Liver (tissue), 8 donors: ENCODE measurements at regions not wholly inside any gene's neighbourhood (a gene's known extent, or its start where the extent isn't known, plus 50 kb on each side); places are given as distances from the start of the nearest gene placed in this dataset.

Experiments used
- DNase-seq: peaks from one replicate; pipeline ENCODE4 v3.0.0-alpha.2; 2017; ENCODE audit warnings: low spot score
- H3K27ac ChIP-seq, 2 donors: one replicate each; pipeline ENCODE4 v1.7.0; 2013; ENCODE audit warnings: inconsistent platforms in 2 of 2, low read length in 2 of 2, control low read depth in 1 of 2, low read depth in 1 of 2, mild to moderate bottlenecking in 1 of 2
- H3K27me3 ChIP-seq, 4 donors: one replicate each; pipeline versions ENCODE4 v1.6.1 to v1.7.0; 2013; ENCODE audit warnings: low read length in 3 of 4, inconsistent platforms in 1 of 4, mild to moderate bottlenecking in 1 of 4, moderate library complexity in 1 of 4; ENCODE audit not compliant: control insufficient read depth in 4 of 4, insufficient read depth in 4 of 4
- H3K36me3 ChIP-seq, 4 donors: one replicate each; pipeline versions ENCODE4 v1.6.1 to v1.7.0; 2013; ENCODE audit warnings: low read length in 3 of 4, mild to moderate bottlenecking in 3 of 4, low read depth in 1 of 4, moderate library complexity in 1 of 4; ENCODE audit not compliant: control insufficient read depth in 4 of 4, insufficient read depth in 3 of 4
- H3K4me1 ChIP-seq, 4 donors: one replicate each; pipeline versions ENCODE4 v1.6.1 to v1.7.0; 2013; ENCODE audit warnings: low read length in 3 of 4, mild to moderate bottlenecking in 3 of 4, moderate library complexity in 1 of 4; ENCODE audit not compliant: control insufficient read depth in 4 of 4, insufficient read depth in 4 of 4
- H3K4me3 ChIP-seq, 3 donors: one replicate each; pipeline versions ENCODE4 v1.6.1 to v1.7.0; 2013; ENCODE audit warnings: low read length in 3 of 3, control low read depth in 1 of 3, low read depth in 1 of 3, mild to moderate bottlenecking in 1 of 3
- H3K9ac ChIP-seq, 2 donors: one replicate each; pipeline ENCODE4 v1.7.0; 2013; ENCODE audit warnings: low read length in 2 of 2, mild to moderate bottlenecking in 2 of 2, moderate library complexity in 2 of 2, control low read depth in 1 of 2, low read depth in 1 of 2
- H3K9me3 ChIP-seq, 4 donors: one replicate each; pipeline versions ENCODE4 v1.6.1 to v1.7.0; 2013; ENCODE audit warnings: low read length in 3 of 4; ENCODE audit not compliant: control insufficient read depth in 4 of 4
- EGR1 ChIP-seq, 2 donors: IDR thresholded peaks; 2 replicates each; pipeline ENCODE4 v1.6.1; 2016 to 2018; ENCODE audit warnings: antibody characterized with exemption in 2 of 2, low read depth in 2 of 2
- FOXA1 ChIP-seq: IDR thresholded peaks from 2 replicates; pipeline ENCODE4 v1.6.1; 2016; ENCODE audit warnings: antibody characterized with exemption
- FOXA2 ChIP-seq: IDR thresholded peaks from 2 replicates; pipeline ENCODE4 v1.6.1; 2016; ENCODE audit warnings: antibody characterized with exemption
- HNF4A ChIP-seq, 2 donors: conservative IDR thresholded peaks; 2 replicates each; pipeline ENCODE4 v1.6.1; 2016; ENCODE audit warnings: antibody characterized with exemption in 2 of 2, mild to moderate bottlenecking in 2 of 2
- HNF4G ChIP-seq: IDR thresholded peaks from 2 replicates; pipeline ENCODE4 v1.6.1; 2016; ENCODE audit warnings: antibody characterized with exemption
- JUND ChIP-seq, 2 donors: IDR thresholded peaks; 2 replicates each; pipeline ENCODE4 v1.6.1; 2016; ENCODE audit warnings: antibody characterized with exemption in 2 of 2
- NR2F2 ChIP-seq: IDR thresholded peaks from 2 replicates; pipeline ENCODE4 v1.6.1; 2016; ENCODE audit warnings: antibody characterized with exemption
- RAD21 ChIP-seq, 2 donors: IDR thresholded peaks; 2 replicates each; pipeline ENCODE4 v1.6.1; 2016; ENCODE audit warnings: antibody characterized with exemption in 2 of 2, mild to moderate bottlenecking in 2 of 2
- RXRA ChIP-seq, 2 donors: IDR thresholded peaks; 2 replicates each; pipeline ENCODE4 v1.6.1; 2017 to 2018; ENCODE audit warnings: antibody characterized with exemption in 2 of 2, mild to moderate bottlenecking in 1 of 2
- SP1 ChIP-seq: IDR thresholded peaks from 2 replicates; pipeline ENCODE4 v1.6.1; 2018; ENCODE audit warnings: antibody characterized with exemption, mild to moderate bottlenecking
- TAF1 ChIP-seq: conservative IDR thresholded peaks from 2 replicates; pipeline ENCODE4 v1.6.1; 2016; ENCODE audit warnings: antibody characterized with exemption, mild to moderate bottlenecking
- YY1 ChIP-seq: IDR thresholded peaks from 2 replicates; pipeline ENCODE4 v1.6.1; 2016; ENCODE audit warnings: antibody characterized with exemption, mild to moderate bottlenecking
- WGBS: extraction: QIAGEN DNeasy Blood & Tissue Kit; methylation state at CpG from one replicate; pipeline ENCODE4 v1.1.7; 2013; 5-methylcytosine and 5-hydroxymethylcytosine counted together
- TF ChIP-seq, protein P1 (sequence below): IDR thresholded peaks from 2 replicates; pipeline ENCODE4 v1.6.1; 2016; ENCODE audit warnings: antibody characterized with exemption
- TF ChIP-seq, protein P2 (sequence below): fragments of 150-350 bp; IDR thresholded peaks from 2 replicates; pipeline ENCODE4 v1.5.1; 2017; ENCODE audit warnings: improper control_type of control experiment, low read depth, low read length; ENCODE audit not compliant: missing input control
- TF ChIP-seq, protein P3 (sequence below): IDR thresholded peaks from 2 replicates; pipeline ENCODE4 v1.6.1; 2016; ENCODE audit warnings: antibody characterized with exemption
- TF ChIP-seq, protein P4 (sequence below): IDR thresholded peaks from 2 replicates; pipeline ENCODE4 v1.6.1; 2016; ENCODE audit warnings: antibody characterized with exemption
- TF ChIP-seq, protein P5 (sequence below): IDR thresholded peaks from 2 replicates; pipeline ENCODE4 v1.6.1; 2016; ENCODE audit warnings: antibody characterized with exemption, mild to moderate bottlenecking
- donor health status: healthy.
- donor health status: healthy.
- donor health status: healthy.
- donor health status: healthy.
- donor health status: healthy.

DNA sequence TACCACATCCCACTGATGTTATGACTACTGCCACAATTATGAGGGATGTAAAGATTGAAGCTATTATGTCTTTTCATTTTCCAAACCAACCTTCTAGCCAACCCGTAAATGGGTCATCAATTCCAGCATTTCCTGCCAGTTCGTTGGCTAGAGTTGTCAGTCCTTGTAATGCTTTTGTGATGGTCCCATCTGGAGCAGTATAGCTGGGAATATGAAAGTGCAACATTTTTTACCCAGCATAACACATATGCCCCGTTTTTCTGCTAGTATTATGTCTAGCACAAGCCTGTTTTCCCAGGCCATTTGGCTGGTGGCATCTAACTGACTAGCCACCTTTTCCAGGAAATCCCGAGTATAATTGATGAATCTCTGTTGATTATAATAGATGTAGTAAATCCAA lies 1501.6 kb upstream of the SLC39A10 start (continued):
- TF ChIP-seq, protein P1, sequence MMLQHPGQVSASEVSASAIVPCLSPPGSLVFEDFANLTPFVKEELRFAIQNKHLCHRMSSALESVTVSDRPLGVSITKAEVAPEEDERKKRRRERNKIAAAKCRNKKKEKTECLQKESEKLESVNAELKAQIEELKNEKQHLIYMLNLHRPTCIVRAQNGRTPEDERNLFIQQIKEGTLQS = no peak
- TF ChIP-seq RXRA (IDR thresholded peaks at IDR 0.05) = no peak
- no peak for TF ChIP-seq FOXA2
- no peak for TF ChIP-seq HNF4G
- TF ChIP-seq TAF1 = no peak
- TF ChIP-seq FOXA1 = no peak
- TF ChIP-seq JUND (IDR thresholded peaks at IDR 0.05) = no peak

DNA sequence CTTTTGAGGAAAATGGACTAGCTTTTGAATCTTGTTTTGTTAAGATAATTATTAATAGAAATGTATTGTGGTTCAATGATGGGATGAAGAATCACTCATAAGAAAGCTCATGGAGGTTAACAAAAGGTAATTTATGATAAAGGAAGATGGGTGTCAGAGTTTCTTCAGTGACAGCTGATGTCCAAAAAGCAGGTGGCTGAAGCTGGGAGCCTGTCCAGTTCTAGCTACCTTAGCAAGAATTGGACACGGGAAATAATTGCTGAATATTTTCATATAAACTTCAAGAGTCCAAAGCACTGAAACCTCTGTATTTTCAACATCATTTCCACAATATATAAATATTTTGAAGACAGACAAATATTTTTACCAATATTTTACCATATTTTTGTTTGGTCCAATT lies 1505.8 kb upstream of the SLC39A10 start:
- H3K36me3 ChIP-seq = no peaks in the 10 kb centered on the region
- H3K9me3 ChIP-seq = no peaks in the 10 kb centered on the region
- H3K4me1 ChIP-seq = no peaks in the 10 kb centered on the region
- DNase-seq = no peak
- TF ChIP-seq RAD21 (IDR thresholded peaks at IDR 0.05) = no peak
- TF ChIP-seq, protein P2, sequence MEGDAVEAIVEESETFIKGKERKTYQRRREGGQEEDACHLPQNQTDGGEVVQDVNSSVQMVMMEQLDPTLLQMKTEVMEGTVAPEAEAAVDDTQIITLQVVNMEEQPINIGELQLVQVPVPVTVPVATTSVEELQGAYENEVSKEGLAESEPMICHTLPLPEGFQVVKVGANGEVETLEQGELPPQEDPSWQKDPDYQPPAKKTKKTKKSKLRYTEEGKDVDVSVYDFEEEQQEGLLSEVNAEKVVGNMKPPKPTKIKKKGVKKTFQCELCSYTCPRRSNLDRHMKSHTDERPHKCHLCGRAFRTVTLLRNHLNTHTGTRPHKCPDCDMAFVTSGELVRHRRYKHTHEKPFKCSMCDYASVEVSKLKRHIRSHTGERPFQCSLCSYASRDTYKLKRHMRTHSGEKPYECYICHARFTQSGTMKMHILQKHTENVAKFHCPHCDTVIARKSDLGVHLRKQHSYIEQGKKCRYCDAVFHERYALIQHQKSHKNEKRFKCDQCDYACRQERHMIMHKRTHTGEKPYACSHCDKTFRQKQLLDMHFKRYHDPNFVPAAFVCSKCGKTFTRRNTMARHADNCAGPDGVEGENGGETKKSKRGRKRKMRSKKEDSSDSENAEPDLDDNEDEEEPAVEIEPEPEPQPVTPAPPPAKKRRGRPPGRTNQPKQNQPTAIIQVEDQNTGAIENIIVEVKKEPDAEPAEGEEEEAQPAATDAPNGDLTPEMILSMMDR = no peak
- WGBS = 80% methylated on average over 1 of the region's 1 CpG
- no peak overlapping the region for H3K4me3 ChIP-seq
- H3K27me3 ChIP-seq = peaks cover 0 to 2% (median 0%) of the 10 kb centered on the region in 4 donors
- H3K9ac ChIP-seq = no peak overlapping the region
- H3K27ac ChIP-seq = no peak overlapping the region

DNA sequence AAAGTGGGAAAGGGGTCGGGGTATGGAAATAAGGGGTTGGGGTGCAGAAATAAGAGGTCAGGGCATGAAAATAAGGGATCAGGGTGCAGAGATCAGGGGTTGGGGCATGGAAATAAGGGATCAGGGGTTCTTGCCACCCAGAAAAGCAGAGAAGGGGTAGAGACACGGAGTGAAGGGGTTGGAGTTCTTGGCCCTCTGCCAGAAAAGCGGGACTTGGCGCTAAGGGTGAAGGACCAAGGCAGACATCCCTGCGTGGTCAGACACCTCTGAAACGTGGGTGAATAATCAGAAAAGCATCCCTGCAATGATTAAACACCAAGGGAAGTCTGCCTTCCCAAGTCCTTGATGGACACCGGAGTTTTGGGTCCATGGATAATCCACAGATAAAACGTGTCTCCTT lies 1521.6 kb upstream of the SLC39A10 start:
- WGBS = 72% methylated on average over 8 of the region's 8 CpGs
- no peak for TF ChIP-seq RAD21 (IDR thresholded peaks at IDR 0.05)
- no peak for TF ChIP-seq SP1
- TF ChIP-seq, protein P3, sequence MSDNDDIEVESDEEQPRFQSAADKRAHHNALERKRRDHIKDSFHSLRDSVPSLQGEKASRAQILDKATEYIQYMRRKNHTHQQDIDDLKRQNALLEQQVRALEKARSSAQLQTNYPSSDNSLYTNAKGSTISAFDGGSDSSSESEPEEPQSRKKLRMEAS = no peak
- no peak for TF ChIP-seq HNF4A (conservative IDR thresholded peaks at IDR 0.05)
- TF ChIP-seq RXRA (IDR thresholded peaks at IDR 0.05) = no peak
- TF ChIP-seq HNF4G = no peak
- TF ChIP-seq YY1 = no peak
- TF ChIP-seq EGR1 (IDR thresholded peaks at IDR 0.05; ENCODE audit: low read depth in 2 of 2) = no peak
- TF ChIP-seq, protein P1 = no peak
- TF ChIP-seq, protein P4, sequence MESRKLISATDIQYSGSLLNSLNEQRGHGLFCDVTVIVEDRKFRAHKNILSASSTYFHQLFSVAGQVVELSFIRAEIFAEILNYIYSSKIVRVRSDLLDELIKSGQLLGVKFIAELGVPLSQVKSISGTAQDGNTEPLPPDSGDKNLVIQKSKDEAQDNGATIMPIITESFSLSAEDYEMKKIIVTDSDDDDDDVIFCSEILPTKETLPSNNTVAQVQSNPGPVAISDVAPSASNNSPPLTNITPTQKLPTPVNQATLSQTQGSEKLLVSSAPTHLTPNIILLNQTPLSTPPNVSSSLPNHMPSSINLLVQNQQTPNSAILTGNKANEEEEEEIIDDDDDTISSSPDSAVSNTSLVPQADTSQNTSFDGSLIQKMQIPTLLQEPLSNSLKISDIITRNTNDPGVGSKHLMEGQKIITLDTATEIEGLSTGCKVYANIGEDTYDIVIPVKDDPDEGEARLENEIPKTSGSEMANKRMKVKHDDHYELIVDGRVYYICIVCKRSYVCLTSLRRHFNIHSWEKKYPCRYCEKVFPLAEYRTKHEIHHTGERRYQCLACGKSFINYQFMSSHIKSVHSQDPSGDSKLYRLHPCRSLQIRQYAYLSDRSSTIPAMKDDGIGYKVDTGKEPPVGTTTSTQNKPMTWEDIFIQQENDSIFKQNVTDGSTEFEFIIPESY = no peak
- no peak for TF ChIP-seq NR2F2
- TF ChIP-seq TAF1 = no peak
- TF ChIP-seq, protein P2 = no peak
- no peak for TF ChIP-seq FOXA2
- TF ChIP-seq FOXA1 = no peak
- TF ChIP-seq, protein P5, sequence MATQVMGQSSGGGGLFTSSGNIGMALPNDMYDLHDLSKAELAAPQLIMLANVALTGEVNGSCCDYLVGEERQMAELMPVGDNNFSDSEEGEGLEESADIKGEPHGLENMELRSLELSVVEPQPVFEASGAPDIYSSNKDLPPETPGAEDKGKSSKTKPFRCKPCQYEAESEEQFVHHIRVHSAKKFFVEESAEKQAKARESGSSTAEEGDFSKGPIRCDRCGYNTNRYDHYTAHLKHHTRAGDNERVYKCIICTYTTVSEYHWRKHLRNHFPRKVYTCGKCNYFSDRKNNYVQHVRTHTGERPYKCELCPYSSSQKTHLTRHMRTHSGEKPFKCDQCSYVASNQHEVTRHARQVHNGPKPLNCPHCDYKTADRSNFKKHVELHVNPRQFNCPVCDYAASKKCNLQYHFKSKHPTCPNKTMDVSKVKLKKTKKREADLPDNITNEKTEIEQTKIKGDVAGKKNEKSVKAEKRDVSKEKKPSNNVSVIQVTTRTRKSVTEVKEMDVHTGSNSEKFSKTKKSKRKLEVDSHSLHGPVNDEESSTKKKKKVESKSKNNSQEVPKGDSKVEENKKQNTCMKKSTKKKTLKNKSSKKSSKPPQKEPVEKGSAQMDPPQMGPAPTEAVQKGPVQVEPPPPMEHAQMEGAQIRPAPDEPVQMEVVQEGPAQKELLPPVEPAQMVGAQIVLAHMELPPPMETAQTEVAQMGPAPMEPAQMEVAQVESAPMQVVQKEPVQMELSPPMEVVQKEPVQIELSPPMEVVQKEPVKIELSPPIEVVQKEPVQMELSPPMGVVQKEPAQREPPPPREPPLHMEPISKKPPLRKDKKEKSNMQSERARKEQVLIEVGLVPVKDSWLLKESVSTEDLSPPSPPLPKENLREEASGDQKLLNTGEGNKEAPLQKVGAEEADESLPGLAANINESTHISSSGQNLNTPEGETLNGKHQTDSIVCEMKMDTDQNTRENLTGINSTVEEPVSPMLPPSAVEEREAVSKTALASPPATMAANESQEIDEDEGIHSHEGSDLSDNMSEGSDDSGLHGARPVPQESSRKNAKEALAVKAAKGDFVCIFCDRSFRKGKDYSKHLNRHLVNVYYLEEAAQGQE = no peak
- Histone ChIP-seq H3K4me1 (no peaks in the 10 kb centered on the region), H3K9me3 (no peaks in the 10 kb centered on the region), H3K27ac (no peak overlapping the region), H3K36me3 (no peaks in the 10 kb centered on the region), H3K9ac (no peak overlapping the region), H3K27me3 (no peaks in the 10 kb centered on the region), H3K4me3 (no peak overlapping the region)
- DNase-seq = no peak
